Ectodermal cell (in vitro differentiated cells): ENCODE measurements at regions not wholly inside any gene's neighbourhood (a gene's known extent, or its start where the extent isn't known, plus 50 kb on each side); places are given as distances from the start of the nearest gene placed in this dataset.

ENCODE experiments used
- H3K27ac ChIP-seq: 2 replicates; pipeline ENCODE4 v1.7.0; 2013; ENCODE audit warnings: mild to moderate bottlenecking, low read depth, low read length; ENCODE audit not compliant: insufficient read depth, poor library complexity, severe bottlenecking
- H3K27me3 ChIP-seq: 2 replicates; pipeline ENCODE4 v1.7.0; 2013; ENCODE audit warnings: mild to moderate bottlenecking, low read length; ENCODE audit not compliant: insufficient read depth, control insufficient read depth, poor library complexity, severe bottlenecking
- H3K36me3 ChIP-seq: one replicate; pipeline ENCODE4 v1.7.0; 2013; ENCODE audit warnings: low read length; ENCODE audit not compliant: control insufficient read depth, insufficient read depth
- H3K4me1 ChIP-seq: one replicate; pipeline ENCODE4 v1.7.0; 2013; ENCODE audit warnings: low read length; ENCODE audit not compliant: control insufficient read depth, insufficient read depth
- H3K4me3 ChIP-seq: 2 replicates; pipeline ENCODE4 v1.7.0; 2013; ENCODE audit warnings: low read depth, low read length, control low read depth; ENCODE audit not compliant: insufficient read depth
- H3K9me3 ChIP-seq: 2 replicates; pipeline ENCODE4 v1.7.0; 2013; ENCODE audit warnings: mild to moderate bottlenecking, low read length, moderate library complexity; ENCODE audit not compliant: control insufficient read depth
- WGBS, 2 experiments: methylation state at CpG; one replicate each; pipeline ENCODE4 v1.1.7; 2013; ENCODE audit warnings: missing lambda C conversion rate in 2 of 2; 5-methylcytosine and 5-hydroxymethylcytosine counted together

GRCh38 chr18:77559274-77559910, 309.7 kb downstream of the GALR1 start:
- Histone ChIP-seq H3K27me3 (no peaks in the 10 kb centered on the region), H3K4me1 (no peaks in the 10 kb centered on the region), H3K36me3 (no peaks in the 10 kb centered on the region), H3K9me3 (no peaks in the 10 kb centered on the region), H3K4me3 (no peak overlapping the region), H3K27ac (no peak overlapping the region)
- WGBS, 2 experiments = 89 to 92% methylated on average over 6 of the region's 6 CpGs

GRCh38 chr18:77560341-77560992, 310.8 kb downstream of the GALR1 start:
- WGBS, 2 experiments = 91 to 94% methylated on average over 2 to 3 of the region's 3 CpGs
- no peaks in the 10 kb centered on the region for H3K27me3 ChIP-seq
- H3K36me3 ChIP-seq = no peaks in the 10 kb centered on the region
- no peak overlapping the region for H3K27ac ChIP-seq
- H3K9me3 ChIP-seq = no peaks in the 10 kb centered on the region
- no peak overlapping the region for H3K4me3 ChIP-seq
- H3K4me1 ChIP-seq = no peaks in the 10 kb centered on the region

- H3K27ac ChIP-seq = no peak overlapping the region
- no peaks in the 10 kb centered on the region for H3K27me3 ChIP-seq
- H3K36me3 ChIP-seq = no peaks in the 10 kb centered on the region
- no peak overlapping the region for H3K4me3 ChIP-seq
- H3K4me1 ChIP-seq = no peaks in the 10 kb centered on the region
- H3K9me3 ChIP-seq = no peaks in the 10 kb centered on the region
- 94% methylated on average over 9 to 10 of the region's 10 CpGs for WGBS, 2 experiments
Measured at GRCh38 chr18:77566604-77567003, 317.0 kb downstream of the GALR1 start.

- no peak overlapping the region for H3K4me3 ChIP-seq
- H3K27me3 ChIP-seq = no peaks in the 10 kb centered on the region
- no peaks in the 10 kb centered on the region for H3K9me3 ChIP-seq
- 89 to 92% methylated on average over 8 of the region's 8 CpGs for WGBS, 2 experiments
- H3K27ac ChIP-seq = no peak overlapping the region
- H3K36me3 ChIP-seq = no peaks in the 10 kb centered on the region
- no peaks in the 10 kb centered on the region for H3K4me1 ChIP-seq
Measured at GRCh38 chr18:77567205-77567604, 317.6 kb downstream of the GALR1 start.

- H3K27me3 ChIP-seq = no peaks in the 10 kb centered on the region
- H3K4me1 ChIP-seq = no peaks in the 10 kb centered on the region
- H3K27ac ChIP-seq = no peak overlapping the region
- H3K9me3 ChIP-seq = no peaks in the 10 kb centered on the region
- H3K36me3 ChIP-seq = no peaks in the 10 kb centered on the region
- no peak overlapping the region for H3K4me3 ChIP-seq
- 96% methylated on average over 8 of the region's 8 CpGs for WGBS, 2 experiments
Measured at GRCh38 chr18:77571743-77572142, 322.1 kb downstream of the GALR1 start.

GRCh38 chr18:77572537-77572936, 322.9 kb downstream of the GALR1 start:
- WGBS, 2 experiments = 92 to 95% methylated on average over 9 of the region's 9 CpGs
- no peaks in the 10 kb centered on the region for H3K9me3 ChIP-seq
- H3K27ac ChIP-seq = no peak overlapping the region

GRCh38 chr18:77573571-77573970, 323.9 kb downstream of the GALR1 start:
- no peaks in the 10 kb centered on the region for H3K9me3 ChIP-seq
- H3K27me3 ChIP-seq = no peaks in the 10 kb centered on the region
- no peaks in the 10 kb centered on the region for H3K4me1 ChIP-seq
- H3K36me3 ChIP-seq = no peaks in the 10 kb centered on the region
- 98 to 100% methylated on average over 3 of the region's 3 CpGs for WGBS, 2 experiments
- H3K4me3 ChIP-seq = no peak overlapping the region
- H3K27ac ChIP-seq = no peak overlapping the region

More at GRCh38 chr18:77572537-77572936, 322.9 kb downstream of the GALR1 start:
- Histone ChIP-seq H3K4me1 (no peaks in the 10 kb centered on the region), H3K36me3 (no peaks in the 10 kb centered on the region), H3K27me3 (no peaks in the 10 kb centered on the region), H3K4me3 (no peak overlapping the region)

- 92 to 93% methylated on average over 7 of the region's 7 CpGs for WGBS, 2 experiments
- Histone ChIP-seq H3K36me3 (no peaks in the 10 kb centered on the region), H3K4me1 (no peaks in the 10 kb centered on the region), H3K4me3 (no peak overlapping the region), H3K27ac (no peak overlapping the region), H3K27me3 (no peaks in the 10 kb centered on the region), H3K9me3 (no peaks in the 10 kb centered on the region)
Measured at GRCh38 chr18:77590943-77591515, 341.4 kb downstream of the GALR1 start.

GRCh38 chr18:77597726-77598125, 348.1 kb downstream of the GALR1 start:
- Histone ChIP-seq H3K27me3 (no peaks in the 10 kb centered on the region), H3K27ac (no peak overlapping the region), H3K4me1 (no peaks in the 10 kb centered on the region), H3K9me3 (no peaks in the 10 kb centered on the region), H3K4me3 (no peak overlapping the region), H3K36me3 (no peaks in the 10 kb centered on the region)
- WGBS, 2 experiments = 91 to 95% methylated on average over 7 of the region's 7 CpGs

GRCh38 chr18:77600674-77601073, 351.0 kb downstream of the GALR1 start:
- no peaks in the 10 kb centered on the region for H3K36me3 ChIP-seq
- WGBS, 2 experiments = 92 to 100% methylated on average over 2 of the region's 2 CpGs
- H3K27ac ChIP-seq = no peak overlapping the region
- no peaks in the 10 kb centered on the region for H3K4me1 ChIP-seq
- H3K9me3 ChIP-seq = no peaks in the 10 kb centered on the region
- no peak overlapping the region for H3K4me3 ChIP-seq
- no peaks in the 10 kb centered on the region for H3K27me3 ChIP-seq
